ENCODE measurements at regions not wholly inside any gene's neighbourhood (a gene's known extent, or its start where the extent isn't known, plus 50 kb on each side); places are given as distances from the start of the nearest gene placed in this dataset.
"Not testable (repeated sequence)": the region's sequence is repeated elsewhere in the genome, so short reads cannot be mapped to it uniquely, and the experiment has no call there.

- TF ChIP-seq CTCF (conservative IDR thresholded peaks at IDR 0.05; ENCODE audit: low read depth, low read length): no peak
- DNase-seq (ENCODE audit: low read depth): no peak
- no peak overlapping the region for H3K4me3 ChIP-seq (ENCODE audit: low read depth, low read length)
These were observed 535.2 kb downstream of the RBFOX1 start for GRCh38 chr16:7867831-7868230.

GRCh38 chr16:7866144-7866543, 533.5 kb downstream of the RBFOX1 start:
- no peak for TF ChIP-seq CTCF (conservative IDR thresholded peaks at IDR 0.05; ENCODE audit: low read depth, low read length)

DNA sequence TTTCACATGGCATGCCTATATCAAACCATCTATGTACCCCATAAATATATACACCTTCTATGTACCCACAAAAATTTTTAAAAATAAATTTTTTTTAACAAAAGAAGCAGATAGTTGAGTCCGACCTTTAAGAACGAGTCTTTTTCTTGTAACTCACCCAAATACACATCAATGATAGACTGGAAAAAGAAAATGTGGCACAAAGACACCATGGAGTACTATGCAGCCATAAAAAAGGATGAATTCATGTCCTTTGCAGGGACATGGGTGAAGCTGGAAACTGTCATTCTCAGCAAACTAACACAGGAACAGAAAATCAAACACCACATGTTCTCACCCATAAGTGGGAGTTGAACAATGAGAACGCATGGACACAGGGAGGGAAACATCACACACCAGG, 532.7 kb downstream of the RBFOX1 start:
- H3K4me3 ChIP-seq (ENCODE audit: low read depth, low read length); DNase-seq (ENCODE audit: low read depth): not testable (repeated sequence)

More at GRCh38 chr16:7866144-7866543, 533.5 kb downstream of the RBFOX1 start:
- DNase-seq (ENCODE audit: low read depth): no peak
- no peak overlapping the region for H3K4me3 ChIP-seq (ENCODE audit: low read depth, low read length)

GRCh38 chr16:7861891-7862582, 529.4 kb downstream of the RBFOX1 start:
- no peak for TF ChIP-seq CTCF (conservative IDR thresholded peaks at IDR 0.05; ENCODE audit: low read depth, low read length)
- DNase-seq (ENCODE audit: low read depth): no peak

GRCh38 chr16:7853197-7853596, 520.6 kb downstream of the RBFOX1 start:
- DNase-seq (ENCODE audit: low read depth): no peak
- TF ChIP-seq CTCF (conservative IDR thresholded peaks at IDR 0.05; ENCODE audit: low read depth, low read length): no peak
- no peak overlapping the region for H3K4me3 ChIP-seq (ENCODE audit: low read depth, low read length)

More at GRCh38 chr16:7861891-7862582, 529.4 kb downstream of the RBFOX1 start:
- no peak overlapping the region for H3K4me3 ChIP-seq (ENCODE audit: low read depth, low read length)

- H3K4me3 ChIP-seq (ENCODE audit: low read depth, low read length): no peak overlapping the region
- DNase-seq (ENCODE audit: low read depth): no peak
- TF ChIP-seq CTCF (conservative IDR thresholded peaks at IDR 0.05; ENCODE audit: low read depth, low read length): no peak
These were observed 517.2 kb downstream of the RBFOX1 start for GRCh38 chr16:7849841-7850240.

DNA sequence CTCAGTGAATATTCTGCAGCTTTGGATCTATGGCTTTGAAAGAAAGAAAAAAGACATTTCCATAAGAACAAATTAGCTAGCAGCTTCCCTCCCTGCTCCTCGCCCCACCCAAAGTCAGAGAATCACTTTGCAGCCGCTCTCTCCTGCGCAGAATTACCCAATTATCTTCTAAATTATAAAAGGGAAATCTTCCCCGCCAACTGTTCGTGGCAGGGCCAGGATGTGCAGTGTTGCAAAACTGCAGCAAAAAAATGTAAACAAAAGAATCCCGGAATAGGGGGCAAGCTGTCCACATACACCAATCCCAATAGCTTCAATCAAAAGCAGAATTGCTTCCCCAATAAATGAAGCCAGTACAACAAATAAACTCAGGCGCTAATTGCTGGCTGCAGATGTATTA, 510.6 kb downstream of the RBFOX1 start:
- TF ChIP-seq CTCF (conservative IDR thresholded peaks at IDR 0.05; ENCODE audit: low read depth, low read length): no peak
- DNase-seq (ENCODE audit: low read depth): no peak
- no peak overlapping the region for H3K4me3 ChIP-seq (ENCODE audit: low read depth, low read length)

Data from choroid plexus epithelial cell (primary cell).